GM18505 (cell line): ENCODE measurements at regions not wholly inside any gene's neighbourhood (a gene's known extent, or its start where the extent isn't known, plus 50 kb on each side); places are given as distances from the start of the nearest gene placed in this dataset.
"Not testable (repeated sequence)": the region's sequence is repeated elsewhere in the genome, so short reads cannot be mapped to it uniquely, and the experiment has no call there.

Experiments
- ATAC-seq: cut with Tn5 transposase; IDR thresholded peaks from one replicate; pipeline ENCODE4 v1.9.1; 2021; ENCODE audit not compliant: unreplicated experiment
- POLR2A ChIP-seq: IDR thresholded peaks from 4 replicates; pipeline ENCODE4 v1.6.1; 2011; ENCODE audit warnings: borderline replicate concordance; ENCODE audit not compliant: insufficient read depth, insufficient read length; ENCODE audit errors: extremely low read depth

DNA sequence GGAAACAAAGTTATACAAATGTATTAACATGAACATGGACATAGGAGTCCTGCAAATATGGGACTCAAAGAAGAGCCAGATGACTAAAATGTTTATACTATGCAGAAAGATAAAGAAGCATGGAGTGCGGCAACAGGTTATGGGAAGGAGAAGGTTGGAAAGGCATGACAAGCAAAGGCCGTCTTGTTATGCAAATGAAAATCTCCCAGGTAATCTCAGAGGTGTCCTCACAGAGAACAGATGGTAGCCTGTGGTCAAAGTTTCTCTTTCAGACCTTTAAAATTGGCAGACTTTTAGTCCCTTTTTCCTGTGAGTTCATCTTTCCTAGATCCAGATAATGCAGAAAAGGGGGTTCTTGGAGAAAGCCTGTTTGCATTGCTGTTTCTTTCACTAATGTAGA lies 116.4 kb upstream of the BEND4 start:
- no peak for TF ChIP-seq POLR2A
- ATAC-seq: no peak

DNA sequence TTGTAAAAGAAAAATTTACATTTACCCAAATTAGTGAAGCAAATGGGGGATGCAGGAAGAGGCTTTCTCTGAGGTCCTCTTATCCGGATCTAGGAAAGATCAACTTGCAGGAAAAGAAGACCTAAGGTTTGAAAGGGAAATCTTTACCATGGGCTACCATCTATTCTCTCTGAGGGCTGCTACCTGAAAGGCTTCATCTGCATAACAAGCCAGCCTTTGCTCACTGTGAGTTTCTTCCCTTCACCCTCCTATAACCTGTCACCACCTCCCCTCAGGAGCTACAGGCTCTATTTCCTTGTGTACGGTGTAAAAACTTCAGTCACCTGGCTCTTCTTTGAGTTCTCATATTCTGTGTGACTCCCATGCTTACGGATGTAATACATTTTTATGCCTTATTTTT lies 118.6 kb upstream of the BEND4 start:
- no peak for ATAC-seq
- TF ChIP-seq POLR2A: no peak

DNA sequence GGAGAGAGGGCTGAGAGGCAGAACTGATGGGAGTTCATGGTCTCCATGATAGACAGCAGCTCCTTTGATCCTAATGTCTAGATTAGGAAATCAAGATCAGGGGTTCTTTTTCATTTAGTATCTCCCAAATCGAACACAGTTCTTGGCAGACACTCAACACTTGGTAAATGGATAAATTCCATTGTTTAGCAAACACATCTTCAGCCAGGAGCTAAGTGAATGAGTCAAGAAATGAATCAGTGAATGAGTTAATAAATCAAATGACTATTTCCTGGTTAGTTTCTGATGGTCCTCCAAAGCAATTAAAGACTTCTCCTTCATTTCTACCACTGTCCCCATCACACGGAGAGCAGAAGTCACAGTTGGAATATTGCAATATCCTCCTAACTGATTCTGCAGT lies 120.0 kb upstream of the SHISA3 start:
- ATAC-seq: no peak
- TF ChIP-seq POLR2A: no peak

DNA sequence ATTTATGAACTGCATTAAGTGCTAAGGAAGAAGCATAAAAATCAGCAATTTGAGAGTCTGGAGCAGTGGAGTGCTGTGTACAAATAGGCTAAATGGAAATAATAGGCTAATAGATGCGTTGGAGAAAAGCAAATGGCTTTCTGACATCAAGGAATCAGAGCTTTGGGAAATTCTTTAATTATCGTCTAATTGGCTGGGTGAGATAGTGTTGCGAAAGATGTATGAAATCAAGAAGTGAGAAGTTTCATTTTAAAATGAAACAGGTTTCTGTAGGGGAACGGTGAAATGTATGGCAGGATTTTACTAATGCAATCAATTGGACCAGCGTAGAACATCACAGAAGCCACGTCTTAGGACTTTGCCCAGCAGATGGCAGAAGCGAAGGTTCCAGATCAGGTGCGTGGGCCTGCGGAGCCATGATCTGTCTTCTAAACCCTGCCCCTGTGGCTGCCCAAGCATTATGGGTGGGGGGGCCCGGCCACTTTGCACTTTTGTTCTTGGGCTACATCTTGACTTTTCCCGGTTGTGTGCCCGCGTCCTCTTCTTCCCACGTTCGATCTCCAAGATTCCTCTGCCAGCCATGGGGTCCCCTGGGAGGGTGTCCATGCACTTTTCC lies 118.5 kb upstream of the SHISA3 start:
- TF ChIP-seq POLR2A: no peak
- ATAC-seq: no peak

DNA sequence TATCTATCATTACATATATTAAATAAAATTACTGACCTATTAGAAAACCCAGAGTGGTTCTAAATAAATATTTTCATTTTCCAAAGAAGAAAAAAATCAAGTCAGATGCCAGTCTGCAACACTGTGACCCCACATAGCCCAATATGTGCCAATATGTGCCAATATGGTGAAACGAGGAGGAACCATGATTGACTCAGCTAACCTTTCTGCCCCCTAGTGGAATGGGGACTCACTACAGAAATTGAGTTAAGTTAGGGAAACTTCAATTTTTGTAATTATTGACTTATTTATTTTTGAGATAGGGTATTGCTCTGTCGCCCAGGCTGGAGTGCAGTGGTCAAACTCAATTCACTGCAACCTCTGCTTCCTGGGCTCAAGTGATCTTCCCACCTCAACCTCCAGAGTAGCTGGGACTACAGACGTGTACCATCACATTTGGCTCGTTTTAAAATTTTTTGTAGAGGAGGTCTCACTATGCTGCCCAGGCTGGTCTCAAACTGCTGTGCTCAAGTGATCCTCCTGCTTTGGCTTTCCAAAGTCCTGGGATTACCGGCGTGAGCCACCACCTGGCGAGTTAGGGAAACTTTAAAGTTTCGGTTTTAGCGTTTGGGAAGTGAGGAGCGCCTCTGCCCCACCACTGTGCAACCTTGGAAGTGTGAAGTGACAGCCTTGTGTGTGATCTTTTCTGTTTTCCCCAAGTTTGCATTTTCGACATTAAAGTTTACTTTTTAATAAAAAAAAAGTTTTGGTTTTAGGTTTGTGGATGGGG lies 116.8 kb upstream of the SHISA3 start:
- no peak for TF ChIP-seq POLR2A
- no peak for ATAC-seq

DNA sequence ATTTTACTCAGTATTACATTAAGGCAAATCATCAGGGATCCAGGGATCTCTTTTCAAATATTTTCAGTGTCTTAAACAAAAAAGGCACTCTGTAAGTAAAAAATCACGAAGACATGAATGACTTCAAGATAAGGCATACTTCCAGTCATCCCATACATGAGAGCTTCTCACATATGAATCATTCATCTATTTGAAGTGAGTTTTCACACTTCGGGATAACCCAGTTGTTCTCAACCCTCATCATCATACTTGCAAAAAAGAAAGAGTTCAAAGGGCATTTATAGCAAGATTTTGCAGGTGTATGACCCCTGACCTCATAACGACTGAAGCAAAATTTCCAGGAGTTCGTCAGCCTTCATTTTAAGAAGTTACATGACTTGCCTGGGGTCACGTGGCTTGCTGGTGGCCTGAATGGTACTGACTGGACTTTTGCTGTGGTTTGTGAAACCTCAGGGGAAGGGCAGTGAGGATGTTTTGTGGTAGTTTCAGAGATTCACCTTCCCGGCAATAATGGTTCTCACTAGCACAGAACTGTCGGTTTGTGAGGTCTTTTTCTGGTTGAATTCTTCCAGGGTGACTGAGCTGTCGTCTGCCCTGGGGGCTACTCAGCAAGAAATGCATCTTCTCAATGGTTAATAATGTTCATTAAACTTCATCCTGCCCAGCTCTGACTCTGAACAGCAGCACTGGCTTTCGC lies 115.8 kb upstream of the SHISA3 start:
- TF ChIP-seq POLR2A: no peak
- peak; percentile 50 for ATAC-seq

DNA sequence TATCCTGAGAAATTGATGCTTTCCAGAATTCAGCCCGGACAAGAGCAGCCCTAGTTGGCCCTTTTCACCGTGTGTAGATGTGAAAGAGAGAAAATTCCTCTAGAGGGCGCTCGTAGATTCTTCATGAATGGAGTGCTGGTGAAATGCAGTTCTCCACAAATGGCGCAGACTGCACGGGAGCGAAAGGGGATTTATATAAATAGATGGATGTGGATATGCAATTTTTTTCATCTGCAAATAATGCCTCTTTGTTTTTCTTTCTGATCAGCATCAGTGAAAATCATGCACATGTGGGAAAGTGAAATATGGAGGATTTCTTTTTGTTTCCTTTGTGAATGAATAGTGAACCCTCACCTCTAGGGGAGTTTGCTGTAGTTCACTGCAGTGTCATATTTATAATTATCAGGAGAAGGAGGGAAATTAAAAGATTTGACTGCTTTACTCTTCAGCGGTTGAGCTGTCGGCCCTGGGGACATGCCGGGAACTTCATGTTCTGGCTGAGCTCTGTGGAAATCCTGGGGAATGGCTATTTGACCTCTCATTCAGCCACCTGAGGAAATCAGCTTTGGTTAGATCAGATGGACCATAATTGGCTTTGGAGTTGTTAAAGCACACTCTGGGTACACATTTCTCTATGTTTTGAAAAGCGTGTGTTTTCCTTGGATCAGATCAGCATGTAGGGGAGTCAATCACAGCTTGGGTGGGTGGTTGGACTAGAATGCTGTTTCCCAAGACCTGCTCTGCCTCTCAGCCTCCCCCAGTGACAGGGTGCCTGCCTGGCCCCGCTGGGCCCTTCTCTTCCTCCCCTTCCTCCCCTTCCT lies 115.0 kb upstream of the SHISA3 start:
- no peak for TF ChIP-seq POLR2A
- ATAC-seq: peak; percentile 75

DNA sequence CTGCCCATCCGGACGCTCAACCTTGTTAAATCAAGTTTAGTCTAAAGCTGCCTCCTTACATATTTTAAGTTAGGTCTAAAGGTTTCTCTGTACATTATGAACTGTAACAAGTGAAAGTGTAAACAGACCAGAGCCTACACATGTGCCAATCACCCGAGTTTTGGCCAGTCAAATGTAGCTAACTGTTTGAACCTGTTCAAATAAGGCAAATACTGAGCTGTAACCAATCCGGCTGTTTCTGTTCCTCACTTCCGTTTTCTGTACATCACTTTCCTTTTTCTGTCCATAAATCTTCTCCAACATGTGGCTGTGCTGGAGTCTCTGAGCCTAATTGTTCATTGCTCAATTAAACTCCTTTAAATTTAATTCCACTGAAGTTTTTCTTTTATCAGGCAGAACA lies 113.3 kb upstream of the SHISA3 start:
- no peak for ATAC-seq
- TF ChIP-seq POLR2A: no peak

DNA sequence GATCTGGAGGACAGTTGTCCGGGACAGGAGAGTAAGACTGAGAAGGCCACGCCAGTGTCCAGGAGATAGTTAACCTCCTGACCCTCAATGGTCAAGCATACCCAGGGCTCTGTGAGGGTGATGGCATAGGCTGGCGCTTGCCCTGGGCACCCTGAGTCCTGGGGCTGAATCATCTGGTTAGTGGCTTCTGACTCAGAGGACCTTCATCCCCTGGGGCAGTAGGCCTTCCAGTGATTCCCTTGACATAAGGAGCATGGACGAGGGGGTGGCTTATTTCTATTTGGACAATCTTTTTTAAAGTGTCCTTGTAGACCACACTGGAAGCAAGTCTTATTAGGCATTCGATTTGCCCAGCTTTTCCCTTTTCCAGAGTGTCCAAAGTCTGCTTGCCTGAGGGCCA lies 108.4 kb upstream of the SHISA3 start:
- not testable (repeated sequence) for ATAC-seq

DNA sequence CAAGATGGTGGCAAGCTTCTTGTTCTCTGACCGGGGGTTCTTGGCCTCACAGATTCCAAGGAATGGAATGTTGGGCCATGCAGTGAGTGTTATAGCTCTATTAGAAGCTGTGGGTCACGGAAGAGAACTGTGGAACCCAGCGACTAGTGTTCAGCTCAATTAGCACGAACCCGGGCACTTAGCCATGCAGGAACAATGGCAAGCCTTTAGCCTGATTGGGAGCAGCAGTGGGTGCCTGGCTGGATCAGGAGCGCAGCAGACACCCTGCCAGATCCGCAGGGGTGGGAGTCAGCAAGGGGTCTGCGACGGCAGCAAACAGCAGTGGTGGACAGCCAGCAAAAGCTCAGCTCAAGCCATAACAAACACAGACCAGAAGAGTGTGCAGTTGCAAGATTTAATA lies 105.1 kb upstream of the SHISA3 start:
- ATAC-seq: not testable (repeated sequence)

DNA sequence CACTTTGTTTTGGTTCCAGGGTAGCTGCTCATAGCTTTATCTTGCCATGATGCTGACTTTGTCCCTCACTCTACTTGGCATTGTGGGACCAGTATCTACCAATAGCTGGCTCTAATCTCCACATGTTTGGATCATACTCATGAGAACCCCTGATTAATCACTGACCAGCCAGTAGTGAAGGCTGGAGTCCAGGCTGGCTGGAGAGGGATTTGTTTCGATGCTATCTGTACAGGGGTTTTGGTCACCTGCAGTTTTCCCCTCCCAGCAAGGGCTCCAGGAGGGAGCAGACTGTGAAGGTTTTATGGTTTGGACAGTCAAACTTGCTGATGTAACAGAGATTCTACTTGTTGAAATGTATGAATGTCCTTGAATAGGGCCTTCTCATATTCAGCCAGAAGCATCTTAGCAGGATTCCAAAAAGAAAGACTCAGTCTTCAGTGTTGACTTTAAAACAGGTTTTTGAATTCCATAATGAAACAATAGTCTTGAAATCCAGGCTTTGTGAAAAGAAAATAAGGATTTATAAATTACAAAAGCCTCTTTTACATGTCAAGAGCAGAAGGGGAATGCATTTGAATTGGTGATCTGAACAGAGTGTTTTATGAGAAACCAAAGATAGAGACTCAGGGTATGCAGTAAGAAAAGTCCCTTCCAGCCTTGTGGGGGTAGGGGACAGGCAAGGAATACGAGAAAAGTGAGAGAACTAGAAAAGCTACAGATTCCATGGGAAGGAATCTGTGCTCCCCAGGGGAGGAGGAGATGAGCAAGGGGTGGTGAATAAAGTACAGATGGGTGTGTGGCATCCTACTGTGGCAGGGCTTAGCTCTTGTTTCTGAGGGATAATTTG lies 103.1 kb upstream of the SHISA3 start:
- ATAC-seq: no peak
- TF ChIP-seq POLR2A: no peak

DNA sequence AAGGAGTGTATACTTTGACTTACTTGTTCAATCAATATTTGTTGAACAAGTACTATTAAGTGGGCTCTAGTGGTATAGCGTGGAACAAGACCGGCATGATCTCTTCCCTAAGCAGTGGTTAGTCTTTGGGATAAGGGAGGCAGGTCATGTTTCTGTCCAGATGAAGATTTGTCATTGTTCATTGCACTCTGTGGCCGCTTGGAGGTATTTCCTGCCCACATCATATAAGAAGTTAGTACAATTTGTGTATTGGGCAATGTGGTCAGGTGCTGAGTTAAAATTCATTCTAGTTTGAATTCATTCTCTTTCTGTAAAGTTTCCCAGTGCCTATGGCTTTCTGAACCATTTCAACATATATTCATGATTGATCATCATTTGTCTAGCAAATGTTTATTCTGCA lies 101.1 kb upstream of the SHISA3 start:
- ATAC-seq: no peak
- no peak for TF ChIP-seq POLR2A

DNA sequence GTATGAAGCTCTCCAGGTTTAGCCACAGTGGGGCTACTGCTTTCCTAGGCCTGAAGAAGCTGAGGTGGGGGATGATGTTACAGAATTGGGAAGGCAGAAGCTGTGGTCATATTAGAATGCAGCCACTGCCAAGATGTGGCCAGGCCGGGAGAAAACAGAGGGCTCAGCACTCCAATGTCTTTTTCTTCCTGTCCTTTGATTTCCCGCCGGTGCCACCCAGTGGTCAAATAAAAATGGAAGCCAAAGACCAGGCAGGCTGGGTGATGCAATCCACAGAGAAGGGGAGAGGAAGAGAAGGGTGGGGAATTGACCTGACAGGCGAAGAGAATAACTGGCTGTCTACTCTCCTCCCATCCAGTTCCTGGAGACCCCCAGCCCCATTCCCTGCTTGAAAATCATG lies 94.9 kb upstream of the SHISA3 start:
- no peak for TF ChIP-seq POLR2A
- ATAC-seq: no peak
